Stimulated activated CD4-positive, alpha-beta T cell treated with anti-CD3 and anti-CD28 coated beads, Interleukin-2, amount 100 ng/mL, for 48 hours (primary cell): ENCODE measurements at regions not wholly inside any gene's neighbourhood (a gene's known extent, or its start where the extent isn't known, plus 50 kb on each side); places are given as distances from the start of the nearest gene placed in this dataset.
A peak's percentile ranks its signal among the peaks of the same experiment; 100 is the strongest.

Experiments used
- DNase-seq, 2 donors: peaks; one replicate each; pipeline ENCODE4 v3.0.0-alpha.2; 2020

GRCh38 chrX:40449396-40449795 lies 131.4 kb upstream of the ATP6AP2 start:
- no peak for DNase-seq

GRCh38 chrX:40448793-40449192 lies 132.0 kb upstream of the ATP6AP2 start:
- DNase-seq = no peak

- no peak for DNase-seq
Measured at GRCh38 chrX:40446921-40447320, 133.8 kb upstream of the ATP6AP2 start.

GRCh38 chrX:40445691-40446090 lies 135.1 kb upstream of the ATP6AP2 start:
- DNase-seq = no peak

GRCh38 chrX:40444798-40445496 lies 135.8 kb upstream of the ATP6AP2 start:
- no peak for DNase-seq

GRCh38 chrX:40444133-40444532 lies 136.6 kb upstream of the ATP6AP2 start:
- no peak for DNase-seq

- no peak for DNase-seq
Measured at GRCh38 chrX:40440866-40441265, 139.9 kb upstream of the ATP6AP2 start.

- peak in 1 of 2 donors; percentile 0 for DNase-seq
Measured at GRCh38 chrX:40439625-40440532, 140.9 kb upstream of the ATP6AP2 start.

GRCh38 chrX:40437348-40437747 lies 143.4 kb upstream of the ATP6AP2 start:
- DNase-seq = no peak

- DNase-seq = no peak
Measured at GRCh38 chrX:40434947-40435346, 145.8 kb upstream of the ATP6AP2 start.

- no peak for DNase-seq
Measured at GRCh38 chrX:40434443-40434842, 146.3 kb upstream of the ATP6AP2 start.

GRCh38 chrX:40433160-40433559 lies 147.6 kb upstream of the ATP6AP2 start:
- no peak for DNase-seq

- no peak for DNase-seq
Measured at GRCh38 chrX:40424259-40424658, 156.5 kb upstream of the ATP6AP2 start.

GRCh38 chrX:40423299-40423698 lies 157.5 kb upstream of the ATP6AP2 start:
- no peak for DNase-seq

- no peak for DNase-seq
Measured at GRCh38 chrX:40422021-40422420, 158.7 kb upstream of the ATP6AP2 start.

- no peak for DNase-seq
Measured at GRCh38 chrX:40420899-40421729, 159.7 kb upstream of the ATP6AP2 start.

- DNase-seq = no peak
Measured at GRCh38 chrX:40418813-40419195, 162.0 kb upstream of the ATP6AP2 start.

- DNase-seq = no peak
Measured at GRCh38 chrX:40418146-40418812, 162.5 kb upstream of the ATP6AP2 start.

GRCh38 chrX:40415675-40416074 lies 165.1 kb upstream of the ATP6AP2 start:
- DNase-seq = no peak

GRCh38 chrX:40414335-40414734 lies 166.4 kb upstream of the ATP6AP2 start:
- DNase-seq = no peak

- DNase-seq = no peak
Measured at GRCh38 chrX:40411340-40412111, 169.2 kb upstream of the ATP6AP2 start.

GRCh38 chrX:40410859-40411258 lies 169.9 kb upstream of the ATP6AP2 start:
- no peak for DNase-seq
